B cell (primary cell): ENCODE measurements at regions not wholly inside any gene's neighbourhood (a gene's known extent, or its start where the extent isn't known, plus 50 kb on each side); places are given as distances from the start of the nearest gene placed in this dataset.

Source experiments
- ATAC-seq: fragments of 200-7000 bp; cut with Tn5 transposase; one replicate; pipeline ENCODE4 v1.10.0; 2021; ENCODE audit warnings: low read depth, mild to moderate bottlenecking, moderate number of reproducible peaks, moderate library complexity
- CTCF ChIA-PET: fragments of 350-600 bp; sonication (Branson Sonifier 250); formaldehyde crosslinking; loops from one replicate; lab custom pipeline; 2021; ENCODE audit warnings: antibody characterized with exemption, inconsistent platforms; lab: Charles Lee
- POLR2A ChIA-PET: fragments of 350-600 bp; sonication (Branson Sonifier 250); formaldehyde crosslinking; loops from one replicate; lab custom pipeline; 2021; ENCODE audit warnings: antibody characterized with exemption; lab: Charles Lee
- DNase-seq: peaks from one replicate; pipeline ENCODE4 v3.0.0; 2013
- H2AFZ ChIP-seq: 2 replicates; pipeline ENCODE4 v1.6.1; 2012; ENCODE audit warnings: mild to moderate bottlenecking, low read depth, low read length; ENCODE audit not compliant: insufficient read depth, poor library complexity, severe bottlenecking
- H3K27ac ChIP-seq, 2 donors: 1 replicate in 1 of 2; 2 replicates in 1 of 2; pipeline ENCODE4 v1.5.1; 2012 to 2013; ENCODE audit warnings: low read length in 2 of 2, mild to moderate bottlenecking in 2 of 2, moderate library complexity in 1 of 2
- H3K27me3 ChIP-seq, 4 experiments: fragments of 200-600 bp in 1 of 4; sonication (generic) in 1 of 4; replicated peaks in 1 of 4; 1 replicate in 2 of 4; 2 replicates in 2 of 4; pipeline versions ENCODE4 v1.6.1 to v1.7.0; 2013 to 2016; ENCODE audit warnings: low read length in 3 of 4, mild to moderate bottlenecking in 2 of 4, mixed read lengths in 1 of 4, moderate library complexity in 1 of 4; ENCODE audit not compliant: insufficient read depth in 4 of 4, control insufficient read depth in 3 of 4; ENCODE audit errors: control extremely low read depth in 1 of 4
- H3K36me3 ChIP-seq, 2 experiments: replicated peaks in 1 of 2; 1 replicate in 1 of 2; 2 replicates in 1 of 2; pipeline versions ENCODE4 v1.6.1 to v1.7.1; 2013; ENCODE audit warnings: low read length in 1 of 2; ENCODE audit not compliant: insufficient read depth in 2 of 2, control insufficient read depth in 1 of 2; ENCODE audit errors: control extremely low read depth in 1 of 2, extremely low read depth in 1 of 2
- H3K4me1 ChIP-seq, 2 donors: fragments of 200-600 bp in 1 of 2; sonication (generic) in 1 of 2; 1 replicate in 1 of 2; 2 replicates in 1 of 2; pipeline versions ENCODE4 v1.5.1 to v1.6.1; 2013 to 2017; ENCODE audit warnings: low read length in 2 of 2; ENCODE audit not compliant: control insufficient read depth in 2 of 2, insufficient read depth in 2 of 2
- H3K4me2 ChIP-seq: replicated peaks from 2 replicates; pipeline ENCODE3; 2012; ENCODE audit warnings: mild to moderate bottlenecking, low read depth, low read length; ENCODE audit not compliant: poor library complexity, severe bottlenecking
- H3K4me3 ChIP-seq, 5 experiments: fragments of 200-600 bp in 1 of 5; sonication (generic) in 1 of 5; 1 replicate in 3 of 5; 2 replicates in 2 of 5; pipeline versions ENCODE4 v1.5.1 to v1.7.0; 2011 to 2016; ENCODE audit warnings: low read length in 4 of 5, mild to moderate bottlenecking in 4 of 5, low read depth in 2 of 5, control low read depth in 1 of 5, moderate library complexity in 1 of 5; ENCODE audit not compliant: insufficient read depth in 1 of 5; ENCODE audit errors: control extremely low read depth in 1 of 5, extremely low read depth in 1 of 5
- H3K79me2 ChIP-seq: fragments of 200-600 bp; sonication (generic); one replicate; pipeline ENCODE4 v1.6.0; 2016; ENCODE audit warnings: low read length; ENCODE audit not compliant: control insufficient read depth, insufficient read depth
- H3K9ac ChIP-seq: fragments of 200-600 bp; sonication (generic); 2 replicates; pipeline ENCODE4 v1.6.1; 2017; ENCODE audit warnings: mild to moderate bottlenecking, low read length, moderate library complexity
- H3K9me3 ChIP-seq, 3 donors: one replicate each; pipeline versions ENCODE4 v1.6.1 to v1.7.1; 2013; ENCODE audit warnings: low read length in 2 of 3; ENCODE audit not compliant: control insufficient read depth in 2 of 3, insufficient read depth in 1 of 3; ENCODE audit errors: control extremely low read depth in 1 of 3
- H4K20me1 ChIP-seq: 2 replicates; pipeline ENCODE4 v1.6.0; 2012; ENCODE audit warnings: mild to moderate bottlenecking, low read length; ENCODE audit not compliant: insufficient read depth, control insufficient read depth, poor library complexity, severe bottlenecking
- H3K27ac Mint-ChIP-seq: one replicate; pipeline ENCODE4 v1.8.0; 2021; ENCODE audit warnings: mixed read lengths
- H3K27me3 Mint-ChIP-seq: one replicate; pipeline ENCODE4 v1.8.0; 2021; ENCODE audit warnings: mixed read lengths
- H3K4me1 Mint-ChIP-seq: one replicate; pipeline ENCODE4 v1.8.0; 2021; ENCODE audit warnings: mixed read lengths
- H3K4me3 Mint-ChIP-seq: one replicate; pipeline ENCODE4 v1.8.0; 2021; ENCODE audit warnings: mixed read lengths
- H3K9me3 Mint-ChIP-seq: one replicate; pipeline ENCODE4 v1.8.0; 2022; ENCODE audit warnings: mixed read lengths; ENCODE audit not compliant: insufficient read depth
- CTCF ChIP-seq: fragments of 200-600 bp; IDR thresholded peaks from one replicate; pipeline ENCODE4 v1.8.0; 2022; ENCODE audit warnings: antibody characterized with exemption, mild to moderate bottlenecking
- EZH2 ChIP-seq: IDR thresholded peaks from 2 replicates; pipeline ENCODE4 v1.6.1; 2012; ENCODE audit warnings: borderline replicate concordance, low read depth, mild to moderate bottlenecking, moderate library complexity, low read length; ENCODE audit not compliant: insufficient read depth, poor library complexity, severe bottlenecking
- WGBS: methylation state at CpG from one replicate; pipeline ENCODE4 v1.1.5; 2013; ENCODE audit warnings: missing lambda C conversion rate; ENCODE audit not compliant: insufficient coverage; 5-methylcytosine and 5-hydroxymethylcytosine counted together
- intact Hi-C: fragments of 100-400 bp; cut with micrococcal nuclease; formaldehyde crosslinking; loops from one replicate; pipeline ENCODE4 v1.10.0; 2022

- no peak for DNase-seq
- CTCF ChIA-PET = no interaction called here
- intact Hi-C loops = no loop called here
- H2AFZ ChIP-seq = no peak overlapping the region
- Mint-ChIP-seq H3K4me1 (no peaks in the 10 kb centered on the region), H3K27me3 (no peaks in the 10 kb centered on the region), H3K9me3 (no peaks in the 10 kb centered on the region), H3K27ac (no peak overlapping the region), H3K4me3 (no peak overlapping the region)
- H3K4me3 ChIP-seq = no peak overlapping the region
- POLR2A ChIA-PET = no interaction called here
- H3K27me3 ChIP-seq = no peaks in the 10 kb centered on the region
- no peak overlapping the region for H3K4me2 ChIP-seq
- no peak for TF ChIP-seq EZH2
- no peak for TF ChIP-seq CTCF
- no peaks in the 10 kb centered on the region for H3K4me1 ChIP-seq
- H3K27ac ChIP-seq = no peak overlapping the region
- H3K36me3 ChIP-seq = no peaks in the 10 kb centered on the region
- H3K79me2 ChIP-seq = no peaks in the 10 kb centered on the region
- H3K9me3 ChIP-seq = no peaks in the 10 kb centered on the region
- H3K9ac ChIP-seq = no peak overlapping the region
- no peak for ATAC-seq
- no peaks in the 10 kb centered on the region for H4K20me1 ChIP-seq
- no CpG with 5 or more reads among the region's 3 CpGs for WGBS
Measured at GRCh38 chr1:98088381-98088780, 167.5 kb upstream of the DPYD start.

GRCh38 chr1:98086796-98087441 is 166.1 kb upstream of the DPYD start:
- ATAC-seq = no peak
- POLR2A ChIA-PET = no interaction called here
- Mint-ChIP-seq H3K27me3 (no peaks in the 10 kb centered on the region), H3K9me3 (no peaks in the 10 kb centered on the region), H3K27ac (no peak overlapping the region), H3K4me1 (no peaks in the 10 kb centered on the region), H3K4me3 (no peak overlapping the region)
- Histone ChIP-seq H3K79me2 (no peaks in the 10 kb centered on the region), H3K4me2 (no peak overlapping the region), H3K36me3 (no peaks in the 10 kb centered on the region), H4K20me1 (no peaks in the 10 kb centered on the region), H3K4me3 (no peak overlapping the region), H3K9ac (no peak overlapping the region), H3K27ac (no peak overlapping the region), H3K4me1 (no peaks in the 10 kb centered on the region), H3K9me3 (no peaks in the 10 kb centered on the region), H2AFZ (no peak overlapping the region), H3K27me3 (no peaks in the 10 kb centered on the region)
- no peak for DNase-seq
- intact Hi-C loops = no loop called here
- CTCF ChIA-PET = no interaction called here
- WGBS = 85% methylated on average over 2 of the region's 3 CpGs
- TF ChIP-seq EZH2 (no peak), CTCF (no peak)
